GM21526 (cell line): ENCODE measurements at regions not wholly inside any gene's neighbourhood (a gene's known extent, or its start where the extent isn't known, plus 50 kb on each side); places are given as distances from the start of the nearest gene placed in this dataset.

Experiments
- ATAC-seq: cut with Tn5 transposase; IDR thresholded peaks from one replicate; pipeline ENCODE4 v1.9.1; 2021; ENCODE audit warnings: moderate library complexity; ENCODE audit not compliant: unreplicated experiment, low FRiP score

GRCh38 chr9:82149501-82149946 lies 161.0 kb downstream of the SPATA31D1 start:
- ATAC-seq, result no peak

- no peak for ATAC-seq
These were observed 163.6 kb downstream of the SPATA31D1 start for GRCh38 chr9:82152181-82152580.

- no peak for ATAC-seq
These were observed 164.5 kb downstream of the SPATA31D1 start for GRCh38 chr9:82153032-82153431.

GRCh38 chr9:82154573-82154972 lies 166.0 kb downstream of the SPATA31D1 start:
- no peak for ATAC-seq

GRCh38 chr9:82161876-82162275 lies 173.3 kb downstream of the SPATA31D1 start:
- ATAC-seq, result no peak

- ATAC-seq, result no peak
These were observed 175.6 kb downstream of the SPATA31D1 start for GRCh38 chr9:82164159-82164558.

- no peak for ATAC-seq
These were observed 178.7 kb downstream of the SPATA31D1 start for GRCh38 chr9:82167296-82167695.

- ATAC-seq, result no peak
These were observed 180.0 kb downstream of the SPATA31D1 start for GRCh38 chr9:82168585-82168984.

GRCh38 chr9:82170866-82171265 lies 182.3 kb downstream of the SPATA31D1 start:
- no peak for ATAC-seq

GRCh38 chr9:82171271-82171670 lies 182.7 kb downstream of the SPATA31D1 start:
- no peak for ATAC-seq

GRCh38 chr9:82180711-82181110 lies 192.1 kb downstream of the SPATA31D1 start:
- no peak for ATAC-seq

- ATAC-seq, result no peak
These were observed 194.7 kb downstream of the SPATA31D1 start for GRCh38 chr9:82183181-82183860.

GRCh38 chr9:82184524-82184923 lies 196.0 kb downstream of the SPATA31D1 start:
- no peak for ATAC-seq

GRCh38 chr9:82188817-82189216 lies 200.2 kb downstream of the SPATA31D1 start:
- no peak for ATAC-seq

GRCh38 chr9:82191082-82191770 lies 202.7 kb downstream of the SPATA31D1 start:
- ATAC-seq, result no peak

GRCh38 chr9:82192211-82192610 lies 203.6 kb downstream of the SPATA31D1 start:
- no peak for ATAC-seq

GRCh38 chr9:82196622-82197441 lies 208.3 kb downstream of the SPATA31D1 start:
- ATAC-seq, result no peak

- ATAC-seq, result no peak
These were observed 212.6 kb downstream of the SPATA31D1 start for GRCh38 chr9:82201196-82201595.

- no peak for ATAC-seq
These were observed 214.2 kb downstream of the SPATA31D1 start for GRCh38 chr9:82202808-82203207.

- no peak for ATAC-seq
These were observed 217.9 kb downstream of the SPATA31D1 start for GRCh38 chr9:82206490-82206889.

GRCh38 chr9:82206946-82207345 lies 218.4 kb downstream of the SPATA31D1 start:
- ATAC-seq, result no peak
